ENCODE measurements at regions not wholly inside any gene's neighbourhood (a gene's known extent, or its start where the extent isn't known, plus 50 kb on each side); places are given as distances from the start of the nearest gene placed in this dataset.
"Not testable (repeated sequence)": the region's sequence is repeated elsewhere in the genome, so short reads cannot be mapped to it uniquely, and the experiment has no call there.

DNA sequence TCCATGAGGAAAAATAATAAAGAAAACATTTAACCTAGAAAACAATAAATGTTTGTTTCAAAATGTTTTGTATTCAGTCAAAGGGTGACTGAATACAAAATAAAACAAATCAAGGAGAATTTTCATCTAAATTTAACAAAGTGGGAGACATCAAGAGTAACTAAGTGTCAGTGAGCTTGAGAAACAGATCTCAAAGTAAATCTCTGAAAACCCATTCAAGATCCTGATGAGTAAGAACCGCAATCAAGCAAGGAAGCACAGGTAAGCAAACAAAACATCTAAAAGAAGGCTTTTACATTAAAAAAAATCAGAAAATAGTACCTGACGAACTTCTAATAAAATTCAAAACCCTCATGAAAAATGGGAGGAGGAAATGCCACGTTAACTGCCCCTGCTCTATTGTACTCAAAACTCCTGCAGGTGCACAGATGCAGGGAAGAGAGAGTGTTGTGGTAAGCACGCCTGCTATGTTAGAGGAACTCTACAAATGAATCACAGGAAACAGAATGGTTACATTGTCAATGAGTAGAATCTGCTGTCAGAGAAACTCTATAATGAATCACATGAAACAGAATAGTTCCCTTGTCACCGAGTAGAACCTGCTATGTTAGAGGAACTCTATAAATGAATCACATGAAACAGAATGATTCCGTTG lies 309.6 kb upstream of the FRG1 start:
- not testable (repeated sequence) for DNase-seq (ENCODE audit: low read depth in 3 of 3, low spot score in 1 of 3)

DNA sequence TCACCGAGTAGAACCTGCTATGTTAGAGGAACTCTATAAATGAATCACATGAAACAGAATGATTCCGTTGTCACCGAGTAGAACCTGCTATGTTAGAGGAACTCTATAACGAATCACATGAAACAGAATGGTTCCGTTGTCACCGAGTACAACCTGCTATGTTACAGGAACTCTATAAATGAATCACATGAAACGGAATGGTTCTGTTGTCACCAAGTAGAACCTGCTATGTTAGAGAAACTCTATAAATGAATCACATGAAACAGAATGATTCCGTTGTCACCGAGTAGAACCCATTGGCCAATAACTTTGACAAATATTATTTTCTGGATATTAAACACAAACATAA lies 309.1 kb upstream of the FRG1 start:
- not testable (repeated sequence) for DNase-seq (ENCODE audit: low read depth in 3 of 3, low spot score in 1 of 3)

DNA sequence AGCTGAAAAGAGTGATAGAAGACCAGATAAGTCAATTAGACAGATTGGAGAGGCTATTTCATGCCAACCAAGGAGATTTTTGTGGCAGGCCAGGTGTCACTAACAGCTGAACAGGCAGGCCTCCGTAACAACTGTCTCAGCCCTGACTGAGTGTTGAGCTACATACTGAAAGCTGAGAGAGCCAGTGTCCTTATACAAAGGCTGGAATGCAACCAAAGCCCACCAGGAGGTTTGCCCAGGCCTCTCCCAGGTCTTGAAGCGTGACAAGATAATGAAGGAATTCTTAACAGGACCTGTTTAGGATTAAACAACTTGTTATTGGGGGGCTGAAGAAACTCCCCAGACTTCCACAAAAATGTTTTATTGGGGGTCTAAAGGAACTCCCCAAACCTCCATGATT lies 290.2 kb upstream of the FRG1 start:
- not testable (repeated sequence) for DNase-seq (ENCODE audit: low read depth in 3 of 3, low spot score in 1 of 3)

DNA sequence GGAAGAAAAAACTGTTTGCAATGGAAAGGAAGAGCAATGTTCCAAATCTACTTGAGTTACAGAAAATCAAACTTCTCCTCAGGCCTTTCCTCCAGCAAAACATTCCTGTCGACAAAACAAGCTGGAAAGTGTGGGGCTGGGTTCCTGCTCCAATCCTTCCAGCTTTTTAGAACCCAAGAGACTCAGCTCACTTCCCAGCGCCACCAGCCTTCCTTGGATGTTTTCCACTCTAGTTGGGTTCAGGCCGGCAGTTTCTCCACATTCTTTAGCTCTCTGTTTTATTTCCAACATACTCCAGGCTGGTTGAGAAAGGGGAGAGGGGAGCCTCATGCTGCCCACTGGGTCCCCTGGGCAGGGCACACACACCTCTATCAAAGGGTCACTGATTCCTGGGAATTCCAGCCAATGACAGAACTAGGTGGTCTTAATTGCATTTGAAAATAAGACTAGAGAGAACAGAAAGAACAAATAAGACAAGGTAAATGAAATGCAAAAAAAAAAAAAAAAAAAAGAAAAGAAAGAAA lies 287.5 kb upstream of the FRG1 start:
- not testable (repeated sequence) for DNase-seq (ENCODE audit: low read depth in 3 of 3, low spot score in 1 of 3)

DNA sequence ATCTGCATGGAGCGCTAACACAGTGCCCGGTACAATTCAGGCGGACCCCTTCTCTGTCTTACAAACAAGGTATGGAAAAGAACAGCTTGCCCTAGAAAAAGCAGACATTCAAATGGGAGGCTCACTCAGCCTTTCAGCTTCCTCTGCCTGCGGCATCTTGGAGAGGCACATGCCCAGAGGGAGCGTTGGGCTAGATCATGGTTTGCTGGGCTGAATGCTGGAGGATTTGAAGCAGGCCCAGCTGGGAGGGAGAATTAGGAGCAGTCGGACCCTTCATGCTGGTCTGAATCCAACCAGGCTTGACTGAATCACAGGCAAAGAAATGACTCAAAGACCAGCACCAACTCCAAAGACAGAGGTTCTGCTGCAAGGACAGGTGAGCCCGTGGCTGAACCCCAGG lies 286.7 kb upstream of the FRG1 start:
- DNase-seq (ENCODE audit: low read depth in 3 of 3, low spot score in 1 of 3) = not testable (repeated sequence)

DNA sequence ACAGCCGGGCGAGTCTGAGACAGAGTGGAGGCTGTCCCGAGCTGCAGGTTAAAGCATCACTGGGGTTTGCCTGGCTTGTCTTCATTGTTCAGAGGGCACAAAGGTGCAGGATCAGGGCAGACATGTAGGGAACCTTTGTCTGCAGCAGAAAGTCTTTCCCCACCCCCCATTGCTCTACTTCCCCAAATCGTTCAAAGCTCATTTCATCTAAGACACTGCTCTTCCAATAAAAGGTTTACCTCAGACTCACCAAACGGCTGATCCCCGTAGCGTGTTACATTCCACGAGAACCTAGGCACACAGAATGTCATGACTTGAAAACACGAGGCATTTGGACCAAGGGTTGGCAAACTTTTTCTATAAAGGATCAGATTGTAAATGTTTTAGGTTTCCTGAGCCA lies 286.3 kb upstream of the FRG1 start:
- not testable (repeated sequence) for DNase-seq (ENCODE audit: low read depth in 3 of 3, low spot score in 1 of 3)

DNA sequence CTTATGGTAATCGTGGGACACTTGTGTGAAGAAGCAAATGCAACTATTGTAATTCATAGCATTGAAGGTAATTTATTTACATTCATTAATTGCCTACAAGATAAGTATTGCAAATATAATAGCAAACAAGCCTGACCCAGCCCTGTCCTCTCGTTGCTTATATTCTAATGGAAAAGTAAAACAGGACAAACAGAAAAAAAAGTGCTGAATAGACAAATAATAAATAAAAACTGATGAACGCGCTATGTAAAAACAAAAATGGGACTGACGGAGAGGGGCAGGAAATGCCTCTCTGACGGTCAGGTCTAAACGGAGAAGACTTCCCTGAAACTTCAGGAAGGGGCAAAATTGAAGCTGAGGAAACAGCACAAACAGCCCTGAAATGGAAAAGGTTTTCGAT lies 284.9 kb upstream of the FRG1 start:
- not testable (repeated sequence) for DNase-seq (ENCODE audit: low read depth in 3 of 3, low spot score in 1 of 3)

DNA sequence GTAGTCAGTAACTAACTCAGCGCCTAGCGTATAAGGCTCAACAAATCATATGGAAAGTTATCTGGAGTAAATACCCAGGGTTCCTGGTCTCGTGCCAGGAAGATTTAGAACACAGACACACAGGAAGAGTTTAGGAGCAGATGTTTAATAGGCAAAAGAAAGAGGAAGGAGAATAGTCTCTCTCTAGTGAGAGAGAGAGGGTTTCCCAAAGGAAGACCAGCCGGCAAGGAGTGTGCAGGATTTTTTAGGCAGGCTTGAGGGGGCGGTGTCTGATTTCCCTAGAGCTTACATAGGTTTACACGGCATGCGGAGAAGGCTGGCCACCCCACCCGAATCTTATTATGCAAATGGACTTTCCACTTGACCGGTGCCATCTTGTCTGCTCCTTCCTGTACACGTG lies 284.0 kb upstream of the FRG1 start:
- no peak for DNase-seq (ENCODE audit: low read depth in 3 of 3, low spot score in 1 of 3)

DNA sequence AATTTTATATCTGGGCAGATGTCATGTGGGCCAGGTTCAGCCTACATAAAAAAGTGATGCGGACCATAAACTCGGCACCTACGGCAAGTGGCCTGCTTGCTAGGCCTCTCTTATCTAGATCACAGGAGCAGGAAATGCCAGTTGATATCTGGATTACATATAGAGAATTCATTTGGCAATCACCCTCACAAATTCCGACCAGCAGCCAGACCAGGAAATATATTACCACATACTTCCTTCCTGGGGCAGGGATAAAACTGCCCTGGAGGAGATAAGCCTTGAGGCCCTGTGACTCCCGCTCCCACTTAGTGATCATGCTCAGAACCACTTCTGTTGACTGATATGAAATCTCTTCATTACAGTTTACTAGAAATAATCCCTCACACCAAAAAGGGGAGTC lies 282.4 kb upstream of the FRG1 start:
- DNase-seq (ENCODE audit: low read depth in 3 of 3, low spot score in 1 of 3) = not testable (repeated sequence)

DNA sequence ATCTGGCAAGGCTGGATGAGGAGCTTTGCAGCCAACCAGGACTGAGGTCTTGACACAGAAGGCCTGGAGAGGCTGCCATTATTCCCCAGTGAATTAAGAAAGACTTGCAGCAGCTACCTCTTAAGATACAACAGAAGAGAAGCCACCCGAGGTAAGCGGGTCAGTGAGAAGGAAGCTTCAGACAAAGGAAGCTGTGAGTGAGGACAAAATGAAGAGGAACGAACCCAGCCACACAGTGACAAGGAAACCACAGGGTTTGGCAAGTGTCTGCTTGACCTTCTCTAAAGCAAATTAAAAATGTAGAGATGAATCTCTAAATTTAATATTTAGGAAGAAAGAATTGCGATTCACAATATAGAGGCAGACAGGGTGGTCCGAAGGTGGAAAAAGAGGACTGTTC lies 281.8 kb upstream of the FRG1 start:
- DNase-seq (ENCODE audit: low read depth in 3 of 3, low spot score in 1 of 3) = not testable (repeated sequence)

DNA sequence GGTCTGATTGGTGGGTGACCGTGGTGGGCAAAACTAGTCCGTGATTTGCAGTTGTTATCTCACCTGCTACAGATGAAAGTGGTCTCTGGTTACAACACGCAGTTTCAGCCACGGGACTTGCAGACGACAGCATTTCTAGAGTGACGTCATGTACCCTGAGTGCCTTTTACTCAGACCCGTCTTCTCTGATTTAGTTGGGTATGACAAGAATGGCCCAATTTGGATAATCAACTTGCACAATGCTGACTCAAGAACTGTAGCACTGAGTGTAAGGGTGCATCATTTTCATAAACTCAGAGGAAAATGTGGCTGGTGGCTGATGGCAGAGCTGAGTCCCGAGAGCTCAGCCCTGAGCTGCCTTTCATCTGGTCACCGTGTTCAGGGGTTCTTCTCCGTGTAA lies 281.4 kb upstream of the FRG1 start:
- no peak for DNase-seq (ENCODE audit: low read depth in 3 of 3, low spot score in 1 of 3)

DNA sequence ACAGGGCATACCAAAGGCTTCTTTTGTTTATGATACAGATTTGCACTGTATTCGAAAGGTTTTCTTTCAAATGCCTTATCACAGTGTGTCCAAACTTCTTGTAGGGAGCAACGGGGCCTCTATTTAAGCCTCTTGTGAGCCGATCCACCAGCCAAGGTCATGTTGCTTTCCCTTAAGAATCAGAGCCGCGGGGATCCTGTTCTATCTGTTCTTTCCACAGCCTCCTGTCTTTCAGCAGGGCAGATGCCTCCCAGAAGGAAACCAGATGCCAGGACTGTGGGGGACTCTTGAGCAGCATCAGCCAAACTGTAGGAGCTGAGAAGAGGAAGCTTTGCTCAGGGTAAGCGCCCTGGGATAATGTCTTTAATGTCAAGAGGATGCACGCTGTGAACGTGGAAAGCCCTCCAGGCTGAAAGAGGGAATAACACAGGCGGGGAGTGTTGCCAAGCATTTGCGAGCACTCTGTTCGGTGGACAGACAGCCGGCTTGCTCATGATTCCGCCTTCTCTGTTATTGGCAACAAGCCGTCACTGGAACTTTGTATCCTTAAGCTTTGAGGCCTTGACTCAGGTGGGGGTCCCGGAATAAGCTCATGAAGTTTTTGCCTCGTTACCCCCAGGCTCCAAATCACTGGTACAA lies 279.8 kb upstream of the FRG1 start:
- no peak for DNase-seq (ENCODE audit: low read depth in 3 of 3, low spot score in 1 of 3)

DNA sequence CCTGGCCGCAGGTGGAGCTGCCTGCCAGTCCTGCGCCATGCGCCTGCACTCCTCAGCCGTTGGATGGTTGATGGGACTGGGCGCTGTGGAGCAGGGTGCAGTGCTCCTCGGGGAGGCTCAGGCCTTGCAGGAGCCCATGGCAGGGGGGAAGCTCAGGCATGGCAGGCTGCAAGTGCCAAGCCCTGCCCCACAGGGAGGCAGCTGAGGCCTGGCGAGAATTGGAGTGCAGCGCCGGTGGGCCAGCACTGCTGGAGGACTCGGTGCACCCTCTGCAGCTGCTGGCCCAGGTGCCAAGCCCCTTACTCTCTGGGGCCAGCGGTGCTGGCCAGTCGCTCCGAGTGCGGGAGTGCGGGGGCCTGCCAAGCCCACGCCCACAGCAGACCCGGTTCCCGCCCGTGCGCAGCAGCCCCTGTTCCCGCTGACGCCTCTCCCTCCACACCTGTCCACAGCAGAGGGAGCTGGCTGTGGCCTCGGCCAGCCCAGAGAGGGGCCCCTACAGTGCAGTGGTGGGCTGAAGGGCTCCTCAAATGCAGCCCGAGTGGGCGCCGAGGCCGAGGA lies 275.9 kb upstream of the FRG1 start:
- DNase-seq (ENCODE audit: low read depth in 3 of 3, low spot score in 1 of 3) = no peak

DNA sequence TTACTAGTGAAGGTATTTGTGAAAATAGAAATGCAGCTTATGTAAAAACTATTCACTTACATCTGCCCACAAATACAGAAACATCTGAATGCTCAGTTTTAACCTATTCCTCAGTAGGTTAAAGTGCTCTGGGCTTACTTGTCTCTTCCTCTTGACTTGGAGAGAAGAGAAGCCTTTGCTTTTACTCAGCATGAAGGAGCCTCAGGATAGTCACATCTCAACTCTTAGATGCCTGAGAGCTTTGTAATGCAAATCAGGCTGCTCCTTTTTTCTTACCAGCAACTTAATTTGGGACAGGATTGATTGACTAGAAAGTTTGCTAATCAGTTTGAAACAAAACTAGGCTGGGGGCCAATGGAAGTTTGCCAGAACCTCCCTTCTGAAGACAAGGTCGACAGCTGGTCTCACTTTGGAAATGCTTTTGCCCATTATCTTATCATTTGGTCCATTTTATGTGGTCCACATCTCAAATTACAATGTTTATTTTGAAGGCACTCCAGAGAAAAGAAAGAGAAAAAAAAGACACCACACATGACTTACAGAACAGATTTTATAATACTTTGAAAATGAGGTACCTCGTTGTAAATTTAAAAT lies 274.9 kb upstream of the FRG1 start:
- DNase-seq (ENCODE audit: low read depth in 3 of 3, low spot score in 1 of 3) = not testable (repeated sequence)

DNA sequence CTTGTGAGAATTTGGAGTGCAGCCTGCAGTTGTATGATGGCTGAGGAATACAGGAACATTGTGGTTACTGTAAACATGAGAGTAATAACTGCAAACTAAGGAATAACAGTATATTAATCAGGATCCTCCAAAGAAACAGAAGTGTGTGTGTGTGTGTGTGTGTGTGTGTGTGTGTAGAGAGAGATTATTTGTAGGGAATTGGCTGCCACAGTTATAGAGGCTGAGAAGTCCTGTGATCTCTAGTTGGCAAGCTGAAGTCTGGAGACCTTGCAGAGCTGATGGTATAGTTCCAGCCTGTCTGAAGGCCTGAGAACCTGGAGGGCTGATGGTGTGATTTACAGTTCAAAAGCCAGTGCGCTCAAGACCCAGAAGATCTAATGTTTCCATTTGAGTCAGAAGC lies 273.3 kb upstream of the FRG1 start:
- DNase-seq (ENCODE audit: low read depth in 3 of 3, low spot score in 1 of 3) = not testable (repeated sequence)

DNA sequence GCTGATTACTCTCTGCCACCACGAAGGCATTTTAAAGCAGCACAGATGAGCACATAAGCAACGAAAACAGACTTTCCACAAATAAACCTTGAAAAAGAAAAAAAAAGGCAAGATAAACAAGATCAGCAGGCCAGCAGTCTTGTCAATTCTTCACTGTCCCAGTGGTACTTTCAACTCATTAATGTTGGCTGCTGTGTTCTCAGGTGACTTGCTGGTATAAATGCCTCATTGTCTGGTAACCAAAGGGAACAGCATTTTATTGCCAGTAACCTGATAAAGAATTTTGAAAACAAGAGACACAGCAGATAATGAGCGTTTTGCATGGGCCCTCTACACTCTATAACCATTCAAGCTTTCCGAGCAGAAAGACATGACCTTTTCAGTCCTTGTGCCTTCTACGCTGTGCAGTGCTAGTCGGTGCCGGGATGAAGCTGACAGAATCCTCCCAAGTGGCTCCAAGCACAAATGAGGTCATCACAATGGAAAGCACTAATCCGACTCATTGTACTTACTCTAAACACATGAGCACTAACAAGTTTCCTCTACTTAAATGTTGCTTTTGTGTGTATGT lies 242.9 kb upstream of the FRG1 start:
- not testable (repeated sequence) for DNase-seq (ENCODE audit: low read depth in 3 of 3, low spot score in 1 of 3)

DNA sequence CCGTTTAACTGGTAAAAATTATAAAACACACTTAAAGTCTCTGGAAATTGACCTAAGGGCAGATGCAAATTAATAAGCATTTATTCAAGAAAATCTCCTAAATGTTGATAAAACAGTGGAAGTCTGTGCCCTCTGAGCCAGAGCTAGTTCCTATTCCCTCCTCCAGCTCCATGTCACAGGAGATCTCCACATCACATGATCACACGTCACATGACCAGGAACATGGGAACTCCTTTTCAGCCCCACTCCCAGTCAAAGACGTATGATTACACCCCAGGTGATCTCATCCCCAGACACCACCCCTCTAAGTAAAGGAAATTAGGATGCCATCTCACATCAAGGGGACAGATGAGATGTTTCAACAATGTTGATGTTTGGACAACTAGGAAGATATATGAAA lies 237.7 kb upstream of the FRG1 start:
- not testable (repeated sequence) for DNase-seq (ENCODE audit: low read depth in 3 of 3, low spot score in 1 of 3)

DNA sequence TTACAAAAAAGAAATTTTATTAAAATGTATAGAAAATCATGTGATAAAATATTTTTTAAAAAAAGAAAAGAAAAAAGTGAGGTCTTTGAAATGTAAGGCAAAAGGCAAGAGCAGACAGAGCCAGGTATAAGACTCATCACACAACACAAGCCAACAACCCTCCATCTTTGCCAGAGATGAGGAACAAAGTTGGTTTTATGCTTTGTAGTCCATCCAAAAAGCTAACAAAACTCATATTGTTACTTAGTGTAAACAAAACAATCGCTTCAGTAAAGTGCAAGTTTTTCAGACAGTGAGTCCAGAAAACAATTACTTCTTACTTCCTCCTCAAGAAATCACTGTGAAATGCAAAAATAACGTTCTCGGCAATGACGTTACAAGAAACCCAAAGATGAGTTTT lies 233.9 kb upstream of the FRG1 start:
- DNase-seq (ENCODE audit: low read depth in 3 of 3, low spot score in 1 of 3) = not testable (repeated sequence)

DNA sequence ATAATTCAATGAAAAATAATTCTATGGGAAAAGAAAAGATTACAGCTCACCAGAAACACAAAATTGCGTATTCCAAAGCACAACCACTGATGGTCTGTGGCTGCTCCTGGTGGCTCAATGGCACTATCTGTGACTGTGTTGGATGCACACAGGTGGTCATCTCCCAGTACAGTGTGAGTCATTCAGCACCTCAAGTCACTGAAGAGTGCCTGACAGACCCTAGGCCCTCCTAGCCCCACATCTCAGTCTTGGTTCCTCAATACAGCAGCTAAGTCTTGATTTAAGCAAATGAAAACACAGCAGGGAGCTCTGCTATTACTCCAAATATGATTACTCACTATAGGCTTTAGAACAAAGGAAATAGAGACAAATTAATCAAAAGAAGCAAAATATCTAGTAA lies 233.4 kb upstream of the FRG1 start:
- DNase-seq (ENCODE audit: low read depth in 3 of 3, low spot score in 1 of 3) = not testable (repeated sequence)

DNA sequence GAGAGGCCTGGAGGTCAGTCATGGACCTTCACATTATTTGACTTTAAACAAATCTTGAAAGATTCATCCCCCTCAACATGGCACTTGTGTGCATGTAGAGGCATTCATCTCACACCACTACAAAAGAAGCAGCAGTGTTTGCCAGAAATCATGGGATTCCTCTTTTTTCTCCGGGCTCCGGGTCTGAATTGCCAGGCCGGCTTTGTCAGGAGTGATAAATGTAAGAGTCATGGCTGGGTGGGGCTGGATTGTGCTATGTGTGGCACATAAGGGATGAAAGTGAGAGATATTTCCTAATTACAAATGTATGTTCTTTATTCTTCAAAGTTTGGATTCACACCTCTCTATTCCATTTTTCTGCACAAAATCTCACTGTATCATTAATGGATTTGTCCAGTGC lies 228.7 kb upstream of the FRG1 start:
- DNase-seq (ENCODE audit: low read depth in 3 of 3, low spot score in 1 of 3) = not testable (repeated sequence)

DNA sequence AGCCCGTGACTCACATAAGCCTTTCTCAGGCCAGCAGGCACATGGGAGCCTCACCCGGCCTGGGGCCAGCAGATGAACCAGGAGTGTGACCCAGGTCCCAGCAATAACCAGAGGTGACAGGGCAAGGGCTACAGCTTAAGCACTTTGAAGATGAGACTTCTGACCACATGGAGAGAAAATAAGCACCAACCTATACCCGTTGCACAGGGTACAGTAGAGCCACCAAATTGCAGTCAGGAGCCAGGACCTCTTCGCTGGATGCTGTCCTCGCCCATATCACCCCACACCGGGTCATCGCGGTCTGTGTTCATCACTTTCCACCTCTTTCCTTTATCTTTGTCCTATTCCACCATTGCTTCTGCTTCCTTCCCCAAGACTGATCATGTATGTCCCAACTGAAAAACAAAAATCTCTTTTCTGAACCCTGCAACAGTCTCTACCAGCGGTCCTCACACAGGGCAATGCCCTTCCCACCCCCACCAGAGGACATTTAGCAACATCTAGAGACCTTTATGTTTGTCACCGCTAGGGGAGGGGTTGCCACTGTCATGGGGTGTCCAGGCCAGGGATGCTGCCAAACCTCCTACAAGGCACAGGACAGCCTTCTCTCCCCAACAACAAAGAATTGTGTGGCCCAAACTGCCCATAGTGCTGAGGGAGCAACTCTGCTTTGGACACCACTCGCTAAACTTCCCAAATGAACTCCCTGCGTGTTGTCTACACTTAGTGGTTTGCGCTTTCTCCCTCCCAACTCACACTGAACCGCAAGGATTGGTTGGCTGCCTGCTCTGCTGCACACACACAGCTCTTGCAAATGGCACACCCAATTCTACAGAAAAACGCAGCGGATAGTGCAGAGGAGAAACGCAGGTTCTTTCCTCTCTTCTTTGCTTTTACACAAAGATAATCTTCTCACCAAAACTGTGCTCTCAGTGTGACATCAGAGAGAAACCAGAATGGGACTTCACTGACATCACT lies 219.4 kb upstream of the FRG1 start:
- DNase-seq (ENCODE audit: low read depth in 3 of 3, low spot score in 1 of 3) = not testable (repeated sequence)
